GM12878 (cell line): ENCODE measurements at regions not wholly inside any gene's neighbourhood (a gene's known extent, or its start where the extent isn't known, plus 50 kb on each side); places are given as distances from the start of the nearest gene placed in this dataset.

ENCODE experiments used
- ATAC-seq: fragments of 200-7000 bp; cut with Tn5 transposase; 3 replicates; pipeline ENCODE4 v1.9.1; 2020; ENCODE audit warnings: mild to moderate bottlenecking, moderate library complexity
- BruUV-seq: library from RNA; stranded (reverse); fragments of 400-500 nt; replicated peaks from 2 replicates; lab custom pipeline; 2021; lab: Mats Ljungman, UMichigan
- CTCF ChIA-PET: fragments of 300-600 bp; sonication (Branson Sonifier 250); formaldehyde crosslinking; extraction: SDS; loops from one replicate; lab custom pipeline; 2021; ENCODE audit warnings: inconsistent platforms; lab: Yijun Ruan, JAX
- POLR2A ChIA-PET: fragments of 350-600 bp; formaldehyde crosslinking; extraction: SDS; loops from one replicate; lab custom pipeline; 2021; ENCODE audit warnings: inconsistent platforms; lab: Charles Lee
- RAD21 ChIA-PET: fragments of 300-600 bp; sonication (Branson Sonifier 250); formaldehyde crosslinking; loops from one replicate; lab custom pipeline; 2023; ENCODE audit warnings: antibody characterized with exemption; ENCODE audit not compliant: unreplicated experiment; lab: Charles Lee
- SMC1A ChIA-PET: fragments of 300-600 bp; sonication (Branson Sonifier 250); formaldehyde crosslinking; loops from one replicate; lab custom pipeline; 2023; ENCODE audit not compliant: unreplicated experiment, uncharacterized antibody; lab: Charles Lee
- DNase-seq: peaks from one replicate; pipeline ENCODE4 v3.0.0-alpha.2; 2011; ENCODE audit warnings: low read depth, low spot score
- FAIRE-seq: peaks from 3 replicates; lab custom pipeline; 2011; peaks lifted over from hg19 to GRCh38; lab: Jason Lieb, UNC
- H2AFZ ChIP-seq: 2 replicates; pipeline ENCODE4 v1.6.0; 2011; ENCODE audit warnings: low read depth, low read length, control low read depth; ENCODE audit not compliant: control insufficient read depth
- H3K27ac ChIP-seq: 2 replicates; pipeline ENCODE4 v1.5.1; 2011; ENCODE audit warnings: control low read depth; ENCODE audit not compliant: control insufficient read depth, insufficient read depth
- H3K27me3 ChIP-seq, 2 experiments: replicated peaks in 1 of 2; 2 replicates each; pipeline versions ENCODE4 v1.6.0 to v1.6.1; 2011; ENCODE audit warnings: low read length in 1 of 2; ENCODE audit not compliant: control insufficient read depth in 2 of 2, insufficient read depth in 2 of 2
- H3K36me3 ChIP-seq, 2 experiments: 2 replicates each; pipeline ENCODE4 v1.5.1; 2011; ENCODE audit warnings: low read length in 1 of 2; ENCODE audit not compliant: control insufficient read depth in 2 of 2, insufficient read depth in 2 of 2
- H3K4me1 ChIP-seq: 2 replicates; pipeline ENCODE4 v1.6.1; 2011; ENCODE audit warnings: mild to moderate bottlenecking, low read length, moderate library complexity, mixed read lengths; ENCODE audit not compliant: control insufficient read depth, insufficient read depth
- H3K4me2 ChIP-seq: 2 replicates; pipeline ENCODE4 v1.6.0; 2011; ENCODE audit warnings: control low read depth; ENCODE audit not compliant: control insufficient read depth, insufficient read depth
- H3K4me3 ChIP-seq: fragments of 200-600 bp; sonication (generic); 2 replicates; pipeline ENCODE4 v1.5.1; 2016
- H3K79me2 ChIP-seq: 2 replicates; pipeline ENCODE4 v1.6.0; 2011; ENCODE audit warnings: low read length; ENCODE audit not compliant: control insufficient read depth, insufficient read depth
- H3K9ac ChIP-seq: 2 replicates; pipeline ENCODE4 v1.8.0; 2011; ENCODE audit warnings: low read length, control low read depth, mixed read lengths; ENCODE audit not compliant: control insufficient read depth, insufficient read depth
- H3K9me3 ChIP-seq: replicated peaks from 3 replicates; pipeline ENCODE4 v1.5.1; 2011; ENCODE audit warnings: mild to moderate bottlenecking, low read length; ENCODE audit not compliant: control insufficient read depth, insufficient read depth
- H4K20me1 ChIP-seq: 2 replicates; pipeline ENCODE4 v1.6.0; 2011; ENCODE audit not compliant: control insufficient read depth, insufficient read depth
- BACH1 ChIP-seq: fragments of 450-650 bp; IDR thresholded peaks from 2 replicates; pipeline ENCODE4 v1.6.1; 2017; ENCODE audit warnings: mild to moderate bottlenecking, borderline replicate concordance
- CHD4 ChIP-seq: fragments of 200-600 bp; sonication (generic); IDR thresholded peaks from 2 replicates; pipeline ENCODE4 v1.6.1; 2016; ENCODE audit warnings: mild to moderate bottlenecking
- EGR1 ChIP-seq, 2 experiments: IDR thresholded peaks; 1 replicate in 1 of 2; 2 replicates in 1 of 2; pipeline ENCODE4 v1.6.1; 2011 to 2012; ENCODE audit warnings: low read depth in 2 of 2, low read length in 2 of 2, borderline replicate concordance in 1 of 2, mild to moderate bottlenecking in 1 of 2, moderate library complexity in 1 of 2
- JUNB ChIP-seq: IDR thresholded peaks from 2 replicates; pipeline ENCODE4 v1.6.1; 2016; ENCODE audit warnings: antibody characterized with exemption, mild to moderate bottlenecking
- MEF2A ChIP-seq: IDR thresholded peaks from 2 replicates; pipeline ENCODE4 v1.6.1; 2011; ENCODE audit warnings: low read depth, mild to moderate bottlenecking, low read length, moderate library complexity; ENCODE audit not compliant: insufficient read depth
- MEF2B ChIP-seq: fragments of 450-650 bp; IDR thresholded peaks from 2 replicates; pipeline ENCODE4 v1.6.1; 2018; ENCODE audit warnings: mild to moderate bottlenecking, moderate library complexity; ENCODE audit not compliant: partially characterized antibody, poor library complexity, severe bottlenecking
- MTA2 ChIP-seq: fragments of 450-650 bp; IDR thresholded peaks from 2 replicates; pipeline ENCODE4 v1.6.1; 2016; ENCODE audit warnings: low read depth, mild to moderate bottlenecking, moderate library complexity
- NFXL1 ChIP-seq: fragments of 450-650 bp; IDR thresholded peaks from 2 replicates; pipeline ENCODE4 v1.6.1; 2017; ENCODE audit warnings: antibody characterized with exemption, mild to moderate bottlenecking, borderline replicate concordance
- NR2C1 ChIP-seq: fragments of 450-650 bp; IDR thresholded peaks from 2 replicates; pipeline ENCODE4 v1.6.1; 2017; ENCODE audit warnings: antibody characterized with exemption, mild to moderate bottlenecking, moderate library complexity
- POLR2AphosphoS5 ChIP-seq: IDR thresholded peaks from 2 replicates; pipeline ENCODE4 v1.6.1; 2011; ENCODE audit warnings: mild to moderate bottlenecking, low read length, inconsistent platforms
- PRDM15 ChIP-seq: fragments of 450-650 bp; formaldehyde crosslinking; IDR thresholded peaks from 2 replicates; pipeline ENCODE4 v1.4.0; 2020; ENCODE audit warnings: mild to moderate bottlenecking, moderate library complexity
- SMAD1 ChIP-seq: fragments of 450-650 bp; IDR thresholded peaks from 2 replicates; pipeline ENCODE4 v1.6.1; 2018; ENCODE audit warnings: mild to moderate bottlenecking, low read depth; ENCODE audit not compliant: partially characterized antibody
- SP1 ChIP-seq: IDR thresholded peaks from one replicate; pipeline ENCODE4 v1.6.1; 2011; ENCODE audit warnings: low read depth, low read length
- SREBF1 ChIP-seq: IDR thresholded peaks from 2 replicates; pipeline ENCODE4 v1.6.1; 2012; ENCODE audit warnings: mild to moderate bottlenecking, low read length
- SUZ12 ChIP-seq: fragments of 200-600 bp; sonication (generic); IDR thresholded peaks from one replicate; pipeline ENCODE4 v1.6.1; 2018; ENCODE audit warnings: antibody characterized with exemption, mild to moderate bottlenecking; ENCODE audit not compliant: unreplicated experiment
- WRNIP1 ChIP-seq: IDR thresholded peaks from 2 replicates; pipeline ENCODE4 v1.6.1; 2011; ENCODE audit warnings: low read depth, low read length, improper control_type of control experiment, borderline replicate concordance
- ZNF217 ChIP-seq: fragments of 450-650 bp; IDR thresholded peaks from 2 replicates; pipeline ENCODE4 v1.6.1; 2017; ENCODE audit warnings: antibody characterized with exemption, mild to moderate bottlenecking
- ZNF592 ChIP-seq: fragments of 450-650 bp; IDR thresholded peaks from 2 replicates; pipeline ENCODE4 v1.6.1; 2017; ENCODE audit warnings: mild to moderate bottlenecking, moderate library complexity
- WGBS: methylation state at CpG from one replicate; pipeline ENCODE4 v1.1.6; 2016; ENCODE audit warnings: low lambda C conversion rate; ENCODE audit not compliant: insufficient replicate concordance, insufficient coverage; ENCODE audit errors: missing lambda C conversion rate; 5-methylcytosine and 5-hydroxymethylcytosine counted together
- in situ Hi-C: fragments of 300-500 bp; cut with MboI; formaldehyde crosslinking; loops from 9 replicates; pipeline ENCODE4 v1.14.3; 2018; ENCODE audit warnings: mixed read lengths
- intact Hi-C: fragments of 100-400 bp; cut with micrococcal nuclease; formaldehyde crosslinking; loops from one replicate; pipeline ENCODE4 v1.14.2; 2022; ENCODE audit not compliant: unreplicated experiment

- TF ChIP-seq NR2C1 = no peak
- no peak for TF ChIP-seq EGR1 (IDR thresholded peaks at IDR 0.05; ENCODE audit: borderline replicate concordance in 1 of 2, low read depth in 2 of 2, low read length in 2 of 2)
- TF ChIP-seq SREBF1 = no peak
These were observed 213.5 kb downstream of the EDEM1 start (continued) for GRCh38 chr3:5401002-5401401.

- Histone ChIP-seq H3K79me2 (no peaks in the 10 kb centered on the region), H3K4me2 (no peak overlapping the region), H3K4me3 (no peak overlapping the region), H4K20me1 (no peaks in the 10 kb centered on the region), H3K27me3 (no peaks in the 10 kb centered on the region), H3K9me3 (no peaks in the 10 kb centered on the region), H3K4me1 (no peaks in the 10 kb centered on the region), H3K9ac (no peak overlapping the region), H3K27ac (no peak overlapping the region), H2AFZ (no peak overlapping the region), H3K36me3 (no peaks in the 10 kb centered on the region)
- ChIA-PET SMC1A (interaction anchor here (0.7 to 1.6 kb wide), 2 partner anchors 23 to 1549 kb away, joined by 3 to 8 read pairs; no protein-coding TSS in a partner anchor), POLR2A (no interaction called here), CTCF (interaction anchor here (0.6 to 1.8 kb wide), 2 partner anchors 19 to 21 kb away, joined by 3 to 5 read pairs; no protein-coding TSS in a partner anchor), RAD21 (no interaction called here)
- DNase-seq = no peak
- intact Hi-C loops (no loop called here), in situ Hi-C loops (no loop called here)
- BruUV-seq = no TSS peak
- TF ChIP-seq SUZ12 (no peak), SP1 (no peak), CHD4 (no peak), ZNF592 (no peak), JUNB (no peak), SMAD1 (no peak), PRDM15 (CRISPR knock-in tag) (no peak), MEF2A (no peak), WRNIP1 (no peak), MEF2B (no peak), ZNF217 (no peak), MTA2 (no peak), BACH1 (no peak), POLR2AphosphoS5 (no peak), NFXL1 (no peak)
- 58% methylated on average over 2 of the region's 2 CpGs for WGBS
- no peak for FAIRE-seq
- no peak for ATAC-seq
These were observed 217.2 kb downstream of the EDEM1 start for GRCh38 chr3:5404718-5405117.
